OCI-M2 (cell line): ENCODE measurements at regions not wholly inside any gene's neighbourhood (a gene's known extent, or its start where the extent isn't known, plus 50 kb on each side); places are given as distances from the start of the nearest gene placed in this dataset.

Experiments
- DNase-seq: peaks from one replicate; lab custom pipeline; 2025; ENCODE audit not compliant: unreplicated experiment; lab: John Stamatoyannopoulos, UW

- DNase-seq: no peak
These were observed 158.1 kb downstream of the RBFOX3 start for GRCh38 chr17:79452706-79453105.

GRCh38 chr17:79451167-79451566 is 159.7 kb downstream of the RBFOX3 start:
- no peak for DNase-seq

GRCh38 chr17:79446399-79447009 is 164.3 kb downstream of the RBFOX3 start:
- DNase-seq: no peak

DNA sequence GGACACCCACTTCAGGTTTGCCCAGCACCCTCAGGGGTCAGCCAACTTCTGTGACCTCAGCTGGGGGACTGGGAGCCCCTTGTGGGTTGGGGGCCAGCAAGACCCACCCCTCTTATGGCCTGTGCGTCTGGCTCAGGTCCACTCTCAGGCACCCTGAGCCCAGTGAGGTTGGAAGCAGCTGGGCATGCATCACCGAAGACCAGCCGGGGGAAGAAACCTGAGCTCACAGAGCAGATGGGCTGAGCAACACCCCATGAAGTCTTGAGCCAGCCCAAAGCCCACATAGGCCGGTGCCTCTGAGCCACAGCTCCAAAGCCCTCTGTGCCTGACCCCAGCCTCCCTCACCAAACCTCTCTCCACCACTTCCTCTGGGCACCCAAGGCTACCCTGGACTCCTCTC is 166.7 kb downstream of the RBFOX3 start:
- no peak for DNase-seq

GRCh38 chr17:79443026-79443425 is 167.8 kb downstream of the RBFOX3 start:
- no peak for DNase-seq

DNA sequence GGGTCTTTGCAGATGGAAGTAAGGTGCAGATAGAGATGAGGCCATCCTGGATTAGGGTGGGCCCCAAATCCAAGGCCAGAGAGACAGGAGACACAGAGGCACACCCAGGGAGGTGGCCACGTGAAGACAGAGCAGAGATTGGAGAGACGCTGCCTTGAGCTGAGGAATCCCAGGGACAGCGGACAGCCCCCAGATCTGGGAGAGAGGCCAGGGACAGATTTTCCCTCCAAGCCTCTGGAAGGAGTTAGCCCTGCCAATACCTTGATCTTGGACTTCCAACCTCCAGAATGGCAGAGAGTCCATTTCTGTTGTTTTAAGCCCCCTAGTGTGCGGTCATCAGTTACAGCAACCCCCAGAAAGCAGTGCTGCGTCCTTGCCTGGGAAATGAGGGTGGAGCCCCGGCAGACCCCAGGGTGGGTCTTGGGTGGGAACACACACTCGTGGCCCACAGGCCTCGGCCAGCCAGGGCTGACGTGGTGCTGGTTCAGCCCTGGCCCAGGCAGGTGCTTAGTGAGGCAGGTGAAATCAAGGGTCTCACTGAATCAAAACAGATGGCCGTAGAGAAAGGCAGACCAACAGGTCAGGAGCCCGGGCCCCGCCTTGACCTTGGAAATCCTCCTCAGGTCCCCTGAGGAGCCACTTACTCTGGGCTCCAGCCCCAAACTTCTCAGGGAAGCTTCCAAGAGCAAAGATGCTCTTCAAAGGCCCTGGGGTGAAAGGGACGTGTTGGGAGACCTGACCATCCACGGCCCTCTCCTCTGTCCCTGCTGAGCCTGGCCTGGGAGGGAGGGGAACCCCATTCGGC is 169.3 kb downstream of the RBFOX3 start:
- no peak for DNase-seq

GRCh38 chr17:79440251-79440650 is 170.6 kb downstream of the RBFOX3 start:
- no peak for DNase-seq

DNA sequence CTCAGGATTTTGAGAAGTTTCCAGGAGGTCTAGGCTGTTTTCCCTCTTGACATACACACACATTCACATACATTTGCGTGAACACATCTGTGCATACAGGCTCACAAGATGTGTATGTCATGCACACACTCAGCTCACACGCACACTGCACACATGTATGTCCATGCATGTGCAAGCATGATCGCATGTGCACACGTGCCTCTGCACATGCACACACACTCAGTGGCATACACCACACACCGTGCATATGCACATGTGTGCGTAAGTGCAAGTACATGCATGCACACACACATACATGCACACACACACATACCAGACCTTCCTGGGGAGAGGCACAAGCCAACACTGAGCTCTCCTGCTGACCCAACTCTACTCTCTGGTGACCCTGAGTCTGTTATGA is 171.4 kb downstream of the RBFOX3 start:
- DNase-seq: no peak

- DNase-seq: no peak
These were observed 172.1 kb downstream of the RBFOX3 start for GRCh38 chr17:79438546-79439334.

DNA sequence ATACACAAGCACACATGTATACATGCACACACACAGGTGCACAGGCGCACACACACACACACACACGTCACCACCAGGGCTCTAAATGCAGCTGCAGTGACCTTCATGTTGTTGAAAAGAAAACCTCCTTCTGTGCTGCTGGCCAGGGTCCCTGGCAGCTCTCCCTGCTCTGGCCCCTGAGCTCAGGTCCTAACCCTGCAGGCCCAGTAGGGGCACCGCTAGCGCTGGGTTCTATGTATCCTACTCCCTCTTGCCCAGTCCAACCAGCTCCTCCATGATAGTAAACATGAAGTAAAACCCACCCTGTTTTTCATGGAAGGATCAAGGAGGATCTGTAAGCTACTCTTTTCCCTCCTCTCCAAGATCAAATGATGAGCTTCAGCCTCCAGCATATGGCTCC is 172.8 kb downstream of the RBFOX3 start:
- no peak for DNase-seq

DNA sequence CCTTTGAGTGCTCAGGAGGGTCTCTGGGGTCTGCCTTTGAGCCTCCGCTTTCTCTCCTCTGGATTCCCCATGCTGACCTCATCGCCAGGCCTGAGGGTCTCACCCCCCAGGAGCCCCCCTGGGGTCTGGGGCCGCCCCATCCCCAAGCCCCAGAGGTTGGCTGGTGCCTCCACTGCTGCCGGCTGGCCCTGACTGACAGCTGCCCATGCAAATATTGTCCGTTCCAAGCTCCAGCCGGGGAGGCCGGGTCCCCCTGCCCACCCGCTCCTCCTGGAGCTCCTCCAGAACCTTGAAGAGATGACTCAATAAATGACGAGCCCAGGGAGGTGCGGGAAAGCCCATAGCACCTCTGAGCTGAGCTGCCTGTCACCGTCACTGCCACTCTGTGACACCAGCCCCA is 173.8 kb downstream of the RBFOX3 start:
- DNase-seq: no peak

DNA sequence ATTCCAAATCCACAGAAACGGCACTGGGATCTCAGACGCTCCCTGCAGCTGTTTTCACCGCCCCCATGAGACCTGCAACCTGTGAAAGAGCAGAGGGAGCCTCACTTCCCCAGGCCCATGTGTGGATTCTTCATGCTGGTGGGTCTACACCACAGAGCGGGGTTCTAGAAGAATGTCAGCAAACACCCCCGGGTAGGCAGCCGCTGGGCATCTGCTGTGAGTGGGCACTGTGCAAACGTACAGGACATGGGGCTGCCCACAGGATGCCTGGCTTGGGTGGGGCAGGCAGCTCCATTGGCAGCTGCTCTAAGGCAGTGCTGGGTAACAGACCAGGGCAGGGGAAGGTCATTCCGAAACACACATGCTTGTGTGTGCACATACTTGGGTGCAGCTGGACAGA is 174.9 kb downstream of the RBFOX3 start:
- no peak for DNase-seq

- no peak for DNase-seq
These were observed 175.6 kb downstream of the RBFOX3 start for GRCh38 chr17:79435296-79435695.

- no peak for DNase-seq
These were observed 176.6 kb downstream of the RBFOX3 start for GRCh38 chr17:79434215-79434614.

DNA sequence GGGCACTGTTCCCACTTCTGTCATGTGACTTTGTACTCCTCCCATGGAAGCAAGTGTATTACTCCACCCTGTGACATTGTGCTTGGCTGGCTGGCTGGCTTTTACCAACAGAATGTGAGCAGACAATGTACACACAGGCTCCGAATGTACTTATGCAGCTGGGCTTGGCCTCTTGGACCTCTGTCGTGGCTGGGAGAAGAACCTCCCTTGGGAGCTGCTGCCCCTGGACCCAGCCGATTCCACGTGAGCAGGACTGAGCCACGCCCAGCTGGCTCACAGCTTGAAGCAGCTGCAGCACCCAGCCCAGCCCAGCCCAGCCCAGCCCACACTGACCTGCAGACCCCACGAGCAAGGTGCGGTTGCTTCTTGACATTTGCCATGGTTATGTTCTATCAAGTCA is 177.5 kb downstream of the RBFOX3 start:
- no peak for DNase-seq

- no peak for DNase-seq
These were observed 179.7 kb downstream of the RBFOX3 start for GRCh38 chr17:79431175-79431574.

DNA sequence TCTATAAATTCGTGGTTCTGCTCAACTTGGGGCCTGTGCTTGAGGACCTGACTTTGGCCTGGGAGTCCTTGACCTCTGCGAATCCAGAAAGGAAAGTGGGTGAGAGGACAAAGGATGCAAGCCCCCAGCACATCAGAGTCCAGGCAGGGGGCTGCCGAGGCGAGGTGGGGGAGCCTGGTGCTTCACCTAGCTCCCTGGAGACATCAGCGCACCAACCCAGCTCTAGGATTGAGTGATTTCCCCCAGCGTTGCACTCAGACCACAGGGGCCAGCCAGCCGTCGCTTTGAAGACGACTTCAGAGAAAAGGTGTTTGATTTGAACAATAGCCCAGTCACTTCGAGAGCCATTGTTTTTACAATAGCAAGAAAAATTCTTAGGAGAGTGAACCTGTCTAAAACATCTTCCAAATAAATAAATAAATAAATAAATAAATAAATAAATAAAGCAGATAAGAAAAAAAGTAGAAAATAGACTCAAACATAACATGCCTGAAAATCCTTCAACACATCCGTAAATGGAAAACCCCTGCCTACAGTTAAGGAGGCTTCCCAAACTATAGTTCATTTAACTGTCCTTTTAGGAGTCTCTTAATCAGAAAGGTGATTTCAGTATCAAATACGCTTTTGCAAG is 180.9 kb downstream of the RBFOX3 start:
- DNase-seq: no peak

DNA sequence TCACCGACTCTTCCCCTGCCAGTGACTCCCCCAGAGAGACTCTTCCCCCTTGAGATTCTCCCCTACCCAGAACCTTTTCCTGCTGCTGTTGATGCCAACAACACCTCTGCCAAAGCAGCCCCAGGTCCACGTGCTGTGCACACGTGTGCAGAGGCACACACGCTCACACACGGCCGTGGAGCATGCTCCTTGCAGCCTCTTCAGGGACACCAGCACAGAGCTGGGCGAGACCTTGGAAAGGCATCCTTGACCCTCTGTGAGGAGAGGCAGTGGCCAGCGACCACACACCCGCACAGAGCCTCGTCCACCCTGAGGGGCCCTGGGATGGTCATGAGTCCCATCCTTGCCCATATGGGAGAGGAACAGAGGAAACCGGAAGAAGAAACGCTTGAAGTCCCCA is 181.9 kb downstream of the RBFOX3 start:
- no peak for DNase-seq

DNA sequence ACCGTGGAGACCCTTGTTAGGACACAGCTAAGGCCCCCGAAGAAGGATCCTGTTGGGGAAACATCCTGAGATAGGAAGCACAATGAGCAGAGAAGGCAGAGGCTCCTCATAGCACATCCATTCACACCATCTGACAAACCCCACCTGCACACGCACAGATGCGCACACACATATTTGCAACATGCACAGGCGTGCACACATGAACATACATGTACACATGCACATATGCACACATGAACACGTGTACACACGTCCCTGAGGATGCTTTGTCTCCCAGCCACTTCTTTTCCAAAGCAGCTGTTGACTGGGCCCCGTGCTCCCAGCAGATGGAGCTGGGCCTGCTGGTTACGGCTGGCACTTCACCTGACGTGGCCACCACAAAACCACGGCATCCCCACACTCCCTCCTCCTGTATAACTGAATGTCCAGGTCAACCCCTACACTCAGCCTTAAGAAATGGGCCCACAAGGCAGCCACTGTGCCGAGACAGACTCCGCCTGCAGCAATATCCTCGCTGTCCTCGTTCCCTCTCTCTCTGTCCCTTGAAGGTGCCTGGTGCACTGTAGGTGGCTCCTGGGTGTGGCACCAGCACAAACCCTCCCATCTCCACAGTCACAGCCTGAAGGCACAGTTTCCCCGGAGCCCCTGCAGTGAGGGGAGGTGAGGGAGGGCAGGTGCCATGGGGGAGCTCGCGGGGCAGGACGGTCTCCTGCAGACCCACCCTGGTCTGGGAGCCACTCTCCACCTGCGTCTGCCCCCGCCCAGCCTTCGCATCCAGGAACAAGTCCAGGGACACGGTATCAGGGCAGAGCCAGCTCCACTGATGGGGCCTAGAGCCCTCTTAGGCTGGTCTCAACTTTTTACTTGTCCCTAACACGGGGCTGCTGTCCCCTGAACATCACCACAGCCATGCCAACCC is 183.0 kb downstream of the RBFOX3 start:
- no peak for DNase-seq

DNA sequence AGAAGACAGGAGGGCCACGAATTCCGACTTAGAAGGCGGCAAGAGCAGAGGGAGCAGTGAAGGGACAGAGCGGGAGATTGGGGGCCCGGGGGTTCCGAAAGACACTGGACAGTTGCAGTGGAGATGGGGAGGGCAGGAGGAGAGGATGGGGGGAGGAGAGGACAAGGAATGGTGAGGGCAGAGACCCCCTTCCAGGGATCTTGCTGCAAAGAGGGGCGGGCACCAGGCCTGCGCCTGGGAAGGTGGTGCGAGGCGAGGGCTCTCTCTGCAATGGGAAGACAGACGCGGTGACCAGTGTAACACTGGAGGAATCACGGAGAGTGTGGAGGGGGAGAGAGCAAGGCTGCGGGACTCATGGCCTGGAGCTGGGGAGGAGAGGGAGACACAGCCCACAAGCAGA is 185.2 kb downstream of the RBFOX3 start:
- DNase-seq: no peak
